OCI-LY1 (cell line): ENCODE measurements at regions not wholly inside any gene's neighbourhood (a gene's known extent, or its start where the extent isn't known, plus 50 kb on each side); places are given as distances from the start of the nearest gene placed in this dataset.

Source experiments
- H2AFZ ChIP-seq: fragments of 200-600 bp; sonication (generic), shearing (Covaris generic); 2 replicates; pipeline ENCODE4 v1.6.0; 2014; ENCODE audit warnings: antibody characterized with exemption, mild to moderate bottlenecking, low read length
- H3F3A ChIP-seq: fragments of 200-600 bp; sonication (generic), shearing (Covaris generic); 2 replicates; pipeline ENCODE4 v1.6.0; 2014; ENCODE audit warnings: mild to moderate bottlenecking, antibody characterized with exemption, low read length, moderate library complexity; ENCODE audit not compliant: insufficient read depth
- H3K27ac ChIP-seq: fragments of 200-600 bp; sonication (generic); 2 replicates; pipeline ENCODE4 v1.5.1; 2014; ENCODE audit warnings: low read length, mixed run types, mild to moderate bottlenecking, low read depth; ENCODE audit not compliant: poor library complexity, severe bottlenecking
- H3K27me3 ChIP-seq: fragments of 200-600 bp; sonication (generic); 2 replicates; pipeline ENCODE4 v1.6.0; 2014; ENCODE audit warnings: antibody characterized with exemption, mild to moderate bottlenecking, low read length, moderate library complexity; ENCODE audit not compliant: insufficient read depth
- H3K36me3 ChIP-seq: fragments of 200-600 bp; sonication (generic); 2 replicates; pipeline ENCODE4 v1.6.1; 2014; ENCODE audit warnings: mild to moderate bottlenecking, antibody characterized with exemption, low read length, moderate library complexity, mixed read lengths; ENCODE audit not compliant: insufficient read depth
- H3K4me1 ChIP-seq: fragments of 200-600 bp; sonication (generic); 2 replicates; pipeline ENCODE4 v1.5.1; 2014; ENCODE audit warnings: mild to moderate bottlenecking, low read length, moderate library complexity; ENCODE audit not compliant: insufficient read depth, severe bottlenecking
- H3K4me2 ChIP-seq: fragments of 200-600 bp; sonication (generic), shearing (Covaris generic); 2 replicates; pipeline ENCODE4 v1.6.1; 2014; ENCODE audit warnings: low read length
- H3K4me3 ChIP-seq: fragments of 200-600 bp; sonication (generic); 2 replicates; pipeline ENCODE4 v1.5.1; 2014; ENCODE audit warnings: low read length, low read depth, mild to moderate bottlenecking, mixed read lengths; ENCODE audit not compliant: poor library complexity, severe bottlenecking
- H3K79me2 ChIP-seq: fragments of 200-600 bp; shearing (Covaris generic); 2 replicates; pipeline ENCODE4 v1.6.1; 2016; ENCODE audit warnings: mixed run types, low read length, mixed read lengths; ENCODE audit not compliant: insufficient read depth
- H3K9ac ChIP-seq: fragments of 200-600 bp; sonication (generic), shearing (Covaris generic); 2 replicates; pipeline ENCODE4 v1.6.1; 2014; ENCODE audit warnings: mild to moderate bottlenecking, low read length, mixed read lengths
- H3K9me2 ChIP-seq: fragments of 200-600 bp; sonication (generic), shearing (Covaris generic); 2 replicates; pipeline ENCODE4 v1.6.1; 2014; ENCODE audit warnings: low read depth, mild to moderate bottlenecking, low read length, mixed read lengths
- H3K9me3 ChIP-seq: fragments of 200-600 bp; shearing (Covaris generic); 2 replicates; pipeline ENCODE4 v1.6.1; 2014; ENCODE audit warnings: low read length, mixed read lengths
- H4K20me1 ChIP-seq: fragments of 200-600 bp; sonication (generic), shearing (Covaris generic); 2 replicates; pipeline ENCODE4 v1.6.0; 2016; ENCODE audit warnings: mild to moderate bottlenecking, low read length; ENCODE audit not compliant: insufficient read depth
- CTCF ChIP-seq: fragments of 200-600 bp; sonication (generic), shearing (Covaris generic); IDR thresholded peaks from 2 replicates; pipeline ENCODE4 v1.5.1; 2017; ENCODE audit warnings: mild to moderate bottlenecking, antibody characterized with exemption, low read length, moderate library complexity, mixed read lengths
- EZH2 ChIP-seq: fragments of 200-600 bp; sonication (generic), shearing (Covaris generic); IDR thresholded peaks from 2 replicates; pipeline ENCODE4 v1.8.0; 2017; ENCODE audit warnings: borderline replicate concordance, mixed run types, mild to moderate bottlenecking, antibody characterized with exemption, low read length, moderate library complexity, mixed read lengths

GRCh38 chr17:12590417-12590816, 75.3 kb upstream of the MYOCD start:
- Histone ChIP-seq H3F3A (no peaks in the 10 kb centered on the region), H3K4me3 (no peak overlapping the region), H3K36me3 (no peaks in the 10 kb centered on the region; the same call in 1 of the 2 replicates), H2AFZ (no peak overlapping the region), H3K4me2 (no peak overlapping the region), H3K27ac (no peak overlapping the region), H3K9me2 (no peaks in the 10 kb centered on the region), H3K27me3 (no peaks in the 10 kb centered on the region), H3K9me3 (no peaks in the 10 kb centered on the region), H3K4me1 (no peaks in the 10 kb centered on the region), H4K20me1 (no peaks in the 10 kb centered on the region), H3K79me2 (no peaks in the 10 kb centered on the region), H3K9ac (no peak overlapping the region)
- TF ChIP-seq CTCF = no peak
- TF ChIP-seq EZH2 = no peak

GRCh38 chr17:12591021-12591735, 74.5 kb upstream of the MYOCD start:
- TF ChIP-seq EZH2 (no peak), CTCF (no peak)

GRCh38 chr17:12592941-12593340, 72.7 kb upstream of the MYOCD start:
- H3K9ac ChIP-seq = no peak overlapping the region
- H3K36me3 ChIP-seq = no peaks in the 10 kb centered on the region; the same call in 1 of the 2 replicates
- no peaks in the 10 kb centered on the region for H3K9me2 ChIP-seq
- H3K4me1 ChIP-seq = no peaks in the 10 kb centered on the region
- no peak overlapping the region for H2AFZ ChIP-seq
- H3K27ac ChIP-seq = no peak overlapping the region
- H4K20me1 ChIP-seq = no peaks in the 10 kb centered on the region
- no peaks in the 10 kb centered on the region for H3K27me3 ChIP-seq
- no peak for TF ChIP-seq EZH2
- no peaks in the 10 kb centered on the region for H3F3A ChIP-seq
- no peak overlapping the region for H3K4me3 ChIP-seq
- H3K4me2 ChIP-seq = no peak overlapping the region
- H3K79me2 ChIP-seq = no peaks in the 10 kb centered on the region
- H3K9me3 ChIP-seq = no peaks in the 10 kb centered on the region

More at GRCh38 chr17:12591021-12591735, 74.5 kb upstream of the MYOCD start:
- Histone ChIP-seq H3K9me3 (no peaks in the 10 kb centered on the region), H3K9me2 (no peaks in the 10 kb centered on the region), H3K27ac (no peak overlapping the region), H3K9ac (no peak overlapping the region), H3K27me3 (no peaks in the 10 kb centered on the region), H3K4me2 (no peak overlapping the region), H3K4me1 (no peaks in the 10 kb centered on the region), H3K36me3 (no peaks in the 10 kb centered on the region; the same call in 1 of the 2 replicates), H4K20me1 (no peaks in the 10 kb centered on the region), H2AFZ (no peak overlapping the region), H3K4me3 (no peak overlapping the region), H3K79me2 (no peaks in the 10 kb centered on the region), H3F3A (no peaks in the 10 kb centered on the region)

GRCh38 chr17:12596961-12597360, 68.7 kb upstream of the MYOCD start:
- Histone ChIP-seq H3K79me2 (no peaks in the 10 kb centered on the region), H3K27me3 (no peaks in the 10 kb centered on the region), H3K4me1 (no peaks in the 10 kb centered on the region), H3K27ac (no peak overlapping the region), H3K36me3 (no peaks in the 10 kb centered on the region), H3K4me2 (no peak overlapping the region), H3K4me3 (no peak overlapping the region), H3F3A (no peaks in the 10 kb centered on the region), H4K20me1 (no peaks in the 10 kb centered on the region), H3K9me2 (no peaks in the 10 kb centered on the region), H3K9ac (no peak overlapping the region), H3K9me3 (no peaks in the 10 kb centered on the region), H2AFZ (no peak overlapping the region)
- TF ChIP-seq CTCF = no peak
- no peak for TF ChIP-seq EZH2
